ENCODE measurements at regions not wholly inside any gene's neighbourhood (a gene's known extent, or its start where the extent isn't known, plus 50 kb on each side); places are given as distances from the start of the nearest gene placed in this dataset.

- no peak for ATAC-seq
Observed at GRCh38 chr22:48261706-48262105, 1499.3 kb downstream of the TBC1D22A start.

- ATAC-seq = no peak
Observed at GRCh38 chr22:48261048-48261621, 1498.7 kb downstream of the TBC1D22A start.

GRCh38 chr22:48259991-48260670, 1497.7 kb downstream of the TBC1D22A start:
- ATAC-seq = no peak

GRCh38 chr22:48258811-48259210, 1496.4 kb downstream of the TBC1D22A start:
- ATAC-seq = no peak

GRCh38 chr22:48258064-48258701, 1495.7 kb downstream of the TBC1D22A start:
- ATAC-seq = no peak

- ATAC-seq = no peak
Observed at GRCh38 chr22:48257685-48258055, 1495.2 kb downstream of the TBC1D22A start.

GRCh38 chr22:48256776-48257684, 1494.6 kb downstream of the TBC1D22A start:
- no peak for ATAC-seq

- no peak for ATAC-seq
Observed at GRCh38 chr22:48256041-48256739, 1493.7 kb downstream of the TBC1D22A start.

GRCh38 chr22:48254311-48254873, 1491.9 kb downstream of the TBC1D22A start:
- no peak for ATAC-seq

- no peak for ATAC-seq
Observed at GRCh38 chr22:48253573-48253972, 1491.1 kb downstream of the TBC1D22A start.

- ATAC-seq = no peak
Observed at GRCh38 chr22:48253136-48253535, 1490.7 kb downstream of the TBC1D22A start.

- ATAC-seq = no peak
Observed at GRCh38 chr22:48251629-48252028, 1489.2 kb downstream of the TBC1D22A start.

- ATAC-seq = no peak
Observed at GRCh38 chr22:48250937-48251530, 1488.6 kb downstream of the TBC1D22A start.

- ATAC-seq = no peak
Observed at GRCh38 chr22:48250286-48250895, 1487.9 kb downstream of the TBC1D22A start.

GRCh38 chr22:48249713-48250268, 1487.3 kb downstream of the TBC1D22A start:
- no peak for ATAC-seq

- no peak for ATAC-seq
Observed at GRCh38 chr22:48248901-48249455, 1486.5 kb downstream of the TBC1D22A start.

GRCh38 chr22:48247829-48248228, 1485.4 kb downstream of the TBC1D22A start:
- no peak for ATAC-seq

- ATAC-seq = no peak
Observed at GRCh38 chr22:48245196-48245485, 1482.7 kb downstream of the TBC1D22A start.

- ATAC-seq = no peak
Observed at GRCh38 chr22:48244388-48245195, 1482.1 kb downstream of the TBC1D22A start.

GRCh38 chr22:48242461-48242864, 1480.0 kb downstream of the TBC1D22A start:
- no peak for ATAC-seq

All from activated CD4-positive, CD25-positive, alpha-beta regulatory T cell treated with anti-CD3 and anti-CD28 coated beads, Interleukin-2, amount 50 U/mL, for 24 hours (primary cell).